Ascending aorta (tissue), 2 donors: ENCODE measurements at regions not wholly inside any gene's neighbourhood (a gene's known extent, or its start where the extent isn't known, plus 50 kb on each side); places are given as distances from the start of the nearest gene placed in this dataset.

ENCODE experiments used
- DNase-seq, 2 donors: peaks; one replicate each; pipeline ENCODE4 v3.0.0-alpha.2; 2019; ENCODE audit warnings: low spot score in 2 of 2
- H3K27ac ChIP-seq, 2 donors: fragments of 200-600 bp; sonication (generic); one replicate each; pipeline ENCODE4 v1.5.1; 2016 to 2017; ENCODE audit warnings: mild to moderate bottlenecking in 1 of 2
- H3K27me3 ChIP-seq: fragments of 200-600 bp; sonication (generic); one replicate; pipeline ENCODE4 v1.5.1; 2017
- H3K36me3 ChIP-seq, 2 donors: fragments of 200-600 bp; sonication (generic); one replicate each; pipeline ENCODE4 v1.5.1; 2016
- H3K4me1 ChIP-seq, 2 donors: fragments of 200-600 bp; sonication (generic); one replicate each; pipeline ENCODE4 v1.5.1; 2016 to 2017; ENCODE audit warnings: mild to moderate bottlenecking in 1 of 2
- H3K4me3 ChIP-seq, 2 donors: fragments of 200-600 bp; sonication (generic); one replicate each; pipeline ENCODE4 v1.5.1; 2016 to 2017; ENCODE audit warnings: mild to moderate bottlenecking in 1 of 2
- H3K9me3 ChIP-seq, 2 donors: fragments of 200-600 bp; sonication (generic); one replicate each; pipeline ENCODE4 v1.5.1; 2016
- intact Hi-C: fragments of 100-400 bp; cut with DNase I; formaldehyde crosslinking; loops from one replicate; pipeline ENCODE4 v1.15.1; 2023
- TF ChIP-seq, protein P1 (sequence below), 3 experiments: fragments of 200-600 bp in 2 of 3; fragments of 450-650 bp in 1 of 3; sonication (generic) in 2 of 3; IDR thresholded peaks; one replicate each; pipeline ENCODE4 v1.5.1; 2016 to 2019; ENCODE audit warnings: antibody characterized with exemption in 3 of 3, mild to moderate bottlenecking in 1 of 3, moderate library complexity in 1 of 3

DNA sequence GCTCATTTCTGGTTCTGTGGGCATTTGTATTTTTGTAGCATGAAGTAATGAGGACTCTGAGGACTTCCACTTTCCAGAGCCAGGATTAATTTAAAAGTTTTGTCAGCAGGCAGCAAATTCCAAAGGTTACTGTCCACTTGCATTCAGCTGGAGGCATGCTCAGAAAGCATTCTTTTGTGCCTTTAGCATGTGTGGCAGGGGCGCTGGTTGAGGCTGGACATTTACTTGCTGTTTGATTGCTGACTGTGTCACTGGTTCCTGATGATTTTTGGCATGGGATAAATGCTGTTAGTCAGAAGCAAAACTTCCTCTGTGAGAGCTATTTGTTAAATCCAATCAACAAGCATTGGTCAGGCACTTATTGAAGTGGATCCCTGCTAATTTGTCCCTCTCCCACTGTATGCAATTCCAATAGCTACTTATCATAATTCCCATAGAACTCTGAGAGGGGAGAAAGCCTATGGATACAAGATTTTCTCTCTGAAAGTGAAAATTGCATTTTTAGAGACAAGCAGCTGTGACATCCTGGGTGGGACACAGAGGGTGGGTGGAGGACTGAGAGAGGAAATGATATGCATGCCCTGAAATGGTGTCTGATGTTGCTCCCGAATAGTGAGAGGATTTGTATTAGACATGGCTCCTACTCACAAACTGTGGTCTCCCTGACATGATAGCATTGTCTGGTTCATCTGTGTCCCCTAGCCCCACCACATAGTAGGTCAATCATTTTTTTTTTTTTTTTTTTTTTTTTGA is 161.2 kb upstream of the WDR11 start:
- H3K9me3 ChIP-seq = peaks cover 0 to 4% of the 10 kb centered on the region in 2 donors
- H3K4me3 ChIP-seq = no peak overlapping the region
- no peaks in the 10 kb centered on the region for H3K27me3 ChIP-seq
- DNase-seq = no peak
- TF ChIP-seq, protein P1, sequence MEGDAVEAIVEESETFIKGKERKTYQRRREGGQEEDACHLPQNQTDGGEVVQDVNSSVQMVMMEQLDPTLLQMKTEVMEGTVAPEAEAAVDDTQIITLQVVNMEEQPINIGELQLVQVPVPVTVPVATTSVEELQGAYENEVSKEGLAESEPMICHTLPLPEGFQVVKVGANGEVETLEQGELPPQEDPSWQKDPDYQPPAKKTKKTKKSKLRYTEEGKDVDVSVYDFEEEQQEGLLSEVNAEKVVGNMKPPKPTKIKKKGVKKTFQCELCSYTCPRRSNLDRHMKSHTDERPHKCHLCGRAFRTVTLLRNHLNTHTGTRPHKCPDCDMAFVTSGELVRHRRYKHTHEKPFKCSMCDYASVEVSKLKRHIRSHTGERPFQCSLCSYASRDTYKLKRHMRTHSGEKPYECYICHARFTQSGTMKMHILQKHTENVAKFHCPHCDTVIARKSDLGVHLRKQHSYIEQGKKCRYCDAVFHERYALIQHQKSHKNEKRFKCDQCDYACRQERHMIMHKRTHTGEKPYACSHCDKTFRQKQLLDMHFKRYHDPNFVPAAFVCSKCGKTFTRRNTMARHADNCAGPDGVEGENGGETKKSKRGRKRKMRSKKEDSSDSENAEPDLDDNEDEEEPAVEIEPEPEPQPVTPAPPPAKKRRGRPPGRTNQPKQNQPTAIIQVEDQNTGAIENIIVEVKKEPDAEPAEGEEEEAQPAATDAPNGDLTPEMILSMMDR (IDR thresholded peaks at IDR 0.05) = no peak
- no peaks in the 10 kb centered on the region for H3K36me3 ChIP-seq
- H3K27ac ChIP-seq = no peak overlapping the region
- intact Hi-C loops = no loop called here
- no peaks in the 10 kb centered on the region for H3K4me1 ChIP-seq

DNA sequence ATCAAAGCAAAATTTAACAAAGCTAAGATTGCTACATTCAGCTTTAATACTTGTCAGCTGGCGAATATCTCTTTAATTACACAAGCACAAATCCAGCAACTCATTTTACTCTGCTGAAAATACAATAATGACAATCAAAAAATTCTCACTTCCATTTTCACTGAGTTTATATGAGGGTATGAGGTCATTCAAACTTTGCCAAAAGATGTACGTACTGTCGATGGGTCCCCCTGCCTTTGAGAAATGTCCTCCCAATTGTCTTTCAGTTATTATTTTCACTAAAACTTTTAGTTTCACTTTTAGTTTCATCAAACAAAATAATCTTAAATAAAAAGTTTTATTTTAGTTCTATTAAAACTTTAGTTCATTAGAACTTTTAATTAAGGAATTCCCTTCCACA is 159.5 kb upstream of the WDR11 start:
- intact Hi-C loops = no loop called here
- no peaks in the 10 kb centered on the region for H3K4me1 ChIP-seq
- no peak for DNase-seq
- H3K4me3 ChIP-seq = no peak overlapping the region
- TF ChIP-seq, protein P1 (IDR thresholded peaks at IDR 0.05) = no peak
- no peaks in the 10 kb centered on the region for H3K36me3 ChIP-seq
- H3K27ac ChIP-seq = no peak overlapping the region
- peaks cover 0 to 4% of the 10 kb centered on the region in 2 donors for H3K9me3 ChIP-seq
- H3K27me3 ChIP-seq = no peaks in the 10 kb centered on the region

DNA sequence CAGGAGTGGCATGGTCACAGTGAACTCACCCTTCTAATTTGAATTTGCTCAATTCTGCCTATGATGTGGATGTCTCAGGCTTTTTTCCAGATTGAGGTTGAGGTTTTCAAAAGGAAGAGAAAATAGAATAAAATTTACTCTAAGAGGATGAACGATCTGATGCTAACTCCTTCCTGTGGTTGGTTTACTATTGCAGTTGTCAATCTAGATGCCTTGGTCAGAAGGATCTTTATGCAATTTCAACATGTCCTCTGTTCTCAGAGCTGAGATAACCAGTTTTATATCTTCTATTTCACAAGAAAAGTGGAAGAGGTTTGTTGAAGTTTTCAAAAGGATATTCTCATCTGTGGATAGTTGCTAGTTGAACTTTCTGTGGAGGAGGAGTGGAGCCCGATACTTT is 150.7 kb upstream of the WDR11 start:
- intact Hi-C loops = no loop called here
- Histone ChIP-seq H3K27me3 (no peaks in the 10 kb centered on the region), H3K27ac (no peak overlapping the region), H3K9me3 (peaks cover 0 to 6% of the 10 kb centered on the region in 2 donors), H3K4me1 (no peaks in the 10 kb centered on the region), H3K4me3 (no peak overlapping the region), H3K36me3 (no peaks in the 10 kb centered on the region)
- TF ChIP-seq, protein P1 (IDR thresholded peaks at IDR 0.05) = no peak
- DNase-seq = no peak

DNA sequence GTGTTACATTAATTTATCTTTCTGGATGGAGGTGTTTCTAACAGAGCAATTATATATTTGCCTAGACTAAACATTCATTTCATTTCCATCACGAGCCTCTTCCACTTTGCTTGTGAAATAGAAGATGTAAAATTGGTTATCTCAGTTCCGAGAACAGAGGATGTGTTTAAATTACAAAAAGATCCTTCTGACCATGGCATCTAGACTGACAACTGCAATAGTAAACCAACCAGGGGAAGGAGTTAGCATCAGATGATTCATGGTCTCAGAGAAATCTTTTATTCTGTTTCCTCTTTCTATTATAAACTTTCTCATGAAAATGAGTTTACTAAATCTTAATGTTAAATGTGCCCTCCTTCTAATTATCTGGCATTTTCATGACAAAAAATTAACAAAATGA is 149.8 kb upstream of the WDR11 start:
- no peaks in the 10 kb centered on the region for H3K36me3 ChIP-seq
- no peak overlapping the region for H3K27ac ChIP-seq
- H3K4me3 ChIP-seq = no peak overlapping the region
- no peak for DNase-seq
- no peaks in the 10 kb centered on the region for H3K4me1 ChIP-seq
- TF ChIP-seq, protein P1 (IDR thresholded peaks at IDR 0.05) = no peak
- intact Hi-C loops = no loop called here
- H3K9me3 ChIP-seq = peaks cover 0 to 6% of the 10 kb centered on the region in 2 donors
- H3K27me3 ChIP-seq = no peaks in the 10 kb centered on the region

DNA sequence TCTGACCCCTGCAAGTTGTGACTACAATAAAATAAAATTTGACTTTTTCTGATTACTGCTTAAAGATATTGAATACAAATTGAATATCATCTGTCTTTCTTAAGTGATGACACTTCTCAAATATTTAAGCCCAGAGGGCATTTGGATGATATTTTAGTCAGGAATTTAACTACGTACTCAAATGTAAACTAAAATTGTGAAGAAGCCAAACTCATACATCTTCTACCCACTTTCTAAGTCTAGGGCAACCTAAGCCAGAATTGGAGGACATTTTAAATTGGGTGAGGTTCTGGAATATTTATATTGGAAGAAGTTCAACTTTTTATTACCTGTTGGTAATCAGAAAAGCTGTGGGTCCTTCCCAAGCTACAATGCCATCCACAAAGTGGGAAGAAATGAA is 149.1 kb upstream of the WDR11 start:
- intact Hi-C loops = no loop called here
- TF ChIP-seq, protein P1 (IDR thresholded peaks at IDR 0.05) = no peak
- no peak overlapping the region for H3K27ac ChIP-seq

More for the DNA sequence above, 149.1 kb upstream of the WDR11 start:
- H3K36me3 ChIP-seq = no peaks in the 10 kb centered on the region
- H3K27me3 ChIP-seq = no peaks in the 10 kb centered on the region
- no peak overlapping the region for H3K4me3 ChIP-seq
- no peaks in the 10 kb centered on the region for H3K4me1 ChIP-seq
- DNase-seq = no peak
- peaks cover 0 to 6% of the 10 kb centered on the region in 2 donors for H3K9me3 ChIP-seq
